Erythroblast (primary cell): ENCODE measurements at regions not wholly inside any gene's neighbourhood (a gene's known extent, or its start where the extent isn't known, plus 50 kb on each side); places are given as distances from the start of the nearest gene placed in this dataset.

ENCODE experiments used
- GATA1 ChIP-seq: IDR thresholded peaks from 2 replicates; pipeline ENCODE4 v1.6.1; 2011; ENCODE audit warnings: low read depth, mild to moderate bottlenecking, control low read depth, low read length, moderate library complexity
- POLR2A ChIP-seq: IDR thresholded peaks from 2 replicates; pipeline ENCODE4 v1.6.1; 2011; ENCODE audit warnings: mild to moderate bottlenecking, low read length

DNA sequence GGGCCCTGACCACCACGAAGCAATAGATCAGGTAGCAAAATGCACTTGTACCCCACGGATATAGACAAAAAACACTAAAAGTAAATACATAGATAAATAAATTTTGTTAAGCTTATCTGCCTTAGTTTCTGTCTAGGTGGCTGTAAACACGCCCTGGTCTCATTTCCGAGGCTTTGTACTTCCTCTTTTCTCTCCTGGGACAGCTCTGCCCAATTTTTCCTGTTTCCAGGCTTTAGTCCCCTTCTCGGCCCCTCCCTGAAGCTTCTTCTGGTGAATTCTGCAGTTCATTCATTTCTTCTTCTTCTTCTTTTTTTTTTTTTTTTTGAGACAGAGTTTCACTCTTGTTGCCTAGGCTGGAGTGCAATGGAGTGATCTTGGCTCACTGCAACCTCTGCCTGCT is 73.4 kb upstream of the STOX2 start:
- TF ChIP-seq POLR2A: no peak
- TF ChIP-seq GATA1: no peak
